ENCODE measurements at regions not wholly inside any gene's neighbourhood (a gene's known extent, or its start where the extent isn't known, plus 50 kb on each side); places are given as distances from the start of the nearest gene placed in this dataset.
"Not testable (repeated sequence)": the region's sequence is repeated elsewhere in the genome, so short reads cannot be mapped to it uniquely, and the experiment has no call there.

- TF ChIP-seq CTCF (IDR thresholded peaks at IDR 0.05; ENCODE audit: unreplicated experiment) = no peak
- Mint-ChIP-seq H3K27me3 (ENCODE audit: insufficient read depth, unreplicated experiment) (no peaks in the 10 kb centered on the region), H3K9me3 (ENCODE audit: unreplicated experiment) (no peaks in the 10 kb centered on the region), H3K4me1 (ENCODE audit: insufficient read depth, unreplicated experiment) (peaks cover 6% of the 10 kb centered on the region), H3K4me3 (ENCODE audit: unreplicated experiment) (no peak overlapping the region), H3K27ac (ENCODE audit: low read depth, unreplicated experiment) (no peak overlapping the region), H3K36me3 (ENCODE audit: insufficient read depth, unreplicated experiment) (no peaks in the 10 kb centered on the region)
- CTCF ChIA-PET = interaction anchor here (0.6 kb wide), 2 partner anchors 64 to 516 kb away, joined by 3 to 5 read pairs; no protein-coding TSS in a partner anchor
- DNase-seq (ENCODE audit: unreplicated experiment) = no peak
- intact Hi-C loops (cut with micrococcal nuclease) = no loop called here
- BruUV-seq (replicated peaks) = no TSS peak
- POLR2A ChIA-PET = interaction anchor here (0.6 kb wide), 1 partner anchor 246 kb away, joined by 4 read pairs; no protein-coding TSS in a partner anchor
Measured at GRCh38 chr6:82554666-82555065, 191.0 kb downstream of the TPBG start.

GRCh38 chr6:82555801-82556200 lies 192.2 kb downstream of the TPBG start:
- no peak overlapping the region for H3K27ac Mint-ChIP-seq (ENCODE audit: low read depth, unreplicated experiment)

GRCh38 chr6:82558531-82558930 lies 194.9 kb downstream of the TPBG start:
- H3K9me3 Mint-ChIP-seq (ENCODE audit: unreplicated experiment); H3K27me3 Mint-ChIP-seq (ENCODE audit: insufficient read depth, unreplicated experiment); H3K27ac Mint-ChIP-seq (ENCODE audit: low read depth, unreplicated experiment); H3K4me1 Mint-ChIP-seq (ENCODE audit: insufficient read depth, unreplicated experiment); DNase-seq (ENCODE audit: unreplicated experiment); BruUV-seq (replicated peaks); CTCF ChIA-PET; H3K36me3 Mint-ChIP-seq (ENCODE audit: insufficient read depth, unreplicated experiment); H3K4me3 Mint-ChIP-seq (ENCODE audit: unreplicated experiment); intact Hi-C loops (cut with micrococcal nuclease); POLR2A ChIA-PET: not testable (repeated sequence)

More at GRCh38 chr6:82555801-82556200, 192.2 kb downstream of the TPBG start:
- Mint-ChIP-seq H3K4me3 (ENCODE audit: unreplicated experiment) (no peak overlapping the region), H3K36me3 (ENCODE audit: insufficient read depth, unreplicated experiment) (no peaks in the 10 kb centered on the region), H3K9me3 (ENCODE audit: unreplicated experiment) (no peaks in the 10 kb centered on the region), H3K27me3 (ENCODE audit: insufficient read depth, unreplicated experiment) (no peaks in the 10 kb centered on the region), H3K4me1 (ENCODE audit: insufficient read depth, unreplicated experiment) (peaks cover 6% of the 10 kb centered on the region)
- CTCF ChIA-PET = interaction anchor here (0.6 kb wide), 1 partner anchor 18 kb away, joined by 3 read pairs; no protein-coding TSS in a partner anchor
- POLR2A ChIA-PET = no interaction called here
- intact Hi-C loops (cut with micrococcal nuclease) = no loop called here
- TF ChIP-seq CTCF (IDR thresholded peaks at IDR 0.05; ENCODE audit: unreplicated experiment) = no peak
- peak; percentile 22 for DNase-seq (ENCODE audit: unreplicated experiment)
- no TSS peak for BruUV-seq (replicated peaks)

GRCh38 chr6:82567621-82568020 lies 204.0 kb downstream of the TPBG start:
- Mint-ChIP-seq H3K4me3 (ENCODE audit: unreplicated experiment) (no peak overlapping the region), H3K27me3 (ENCODE audit: insufficient read depth, unreplicated experiment) (no peaks in the 10 kb centered on the region), H3K27ac (ENCODE audit: low read depth, unreplicated experiment) (no peak overlapping the region), H3K9me3 (ENCODE audit: unreplicated experiment) (no peaks in the 10 kb centered on the region), H3K36me3 (ENCODE audit: insufficient read depth, unreplicated experiment) (no peaks in the 10 kb centered on the region), H3K4me1 (ENCODE audit: insufficient read depth, unreplicated experiment) (no peaks in the 10 kb centered on the region)
- peak; percentile 27 for DNase-seq (ENCODE audit: unreplicated experiment)
- TF ChIP-seq CTCF (IDR thresholded peaks at IDR 0.05; ENCODE audit: unreplicated experiment) = no peak
- ChIA-PET CTCF (interaction anchor here (0.8 kb wide), 1 partner anchor 49 kb away, joined by 4 read pairs; no protein-coding TSS in a partner anchor), POLR2A (no interaction called here)
- no TSS peak for BruUV-seq (replicated peaks)
- intact Hi-C loops (cut with micrococcal nuclease) = no loop called here
